KMS-11 (cell line): ENCODE measurements at regions not wholly inside any gene's neighbourhood (a gene's known extent, or its start where the extent isn't known, plus 50 kb on each side); places are given as distances from the start of the nearest gene placed in this dataset.

ENCODE experiments used
- H2AFZ ChIP-seq: fragments of 200-600 bp; sonication (generic); 2 replicates; pipeline ENCODE4 v1.6.1; 2016; ENCODE audit warnings: antibody characterized with exemption, mixed run types, low read depth
- H3K27ac ChIP-seq: fragments of 200-600 bp; sonication (generic); 2 replicates; pipeline ENCODE4 v1.6.1; 2016; ENCODE audit warnings: mild to moderate bottlenecking, mixed run types
- H3K27me3 ChIP-seq: fragments of 200-600 bp; sonication (generic); 2 replicates; pipeline ENCODE4 v1.6.1; 2017; ENCODE audit warnings: mild to moderate bottlenecking, low read depth, mixed run types, moderate library complexity; ENCODE audit not compliant: insufficient read depth
- H3K36me3 ChIP-seq: fragments of 200-600 bp; sonication (generic); 2 replicates; pipeline ENCODE4 v1.6.1; 2017; ENCODE audit warnings: mild to moderate bottlenecking, mixed run types; ENCODE audit not compliant: insufficient read depth
- H3K4me1 ChIP-seq: fragments of 200-600 bp; sonication (generic); 2 replicates; pipeline ENCODE4 v1.6.1; 2016; ENCODE audit warnings: mild to moderate bottlenecking, low read depth, mixed run types; ENCODE audit not compliant: poor library complexity, severe bottlenecking
- H3K4me2 ChIP-seq: fragments of 200-600 bp; sonication (generic); 2 replicates; pipeline ENCODE4 v1.7.0; 2016; ENCODE audit warnings: mild to moderate bottlenecking, mixed run types
- H3K4me3 ChIP-seq: fragments of 200-600 bp; sonication (generic); IDR thresholded peaks from 2 replicates; pipeline ENCODE4 v1.6.1; 2017; ENCODE audit warnings: low read depth, low read length, mixed read lengths; ENCODE audit not compliant: insufficient read depth
- H3K79me2 ChIP-seq: fragments of 200-600 bp; sonication (generic); 2 replicates; pipeline ENCODE4 v1.6.1; 2016; ENCODE audit warnings: low read depth, mixed run types; ENCODE audit not compliant: insufficient read depth
- H3K9ac ChIP-seq: fragments of 200-600 bp; sonication (generic); 2 replicates; pipeline ENCODE4 v1.6.1; 2016; ENCODE audit warnings: mild to moderate bottlenecking, mixed run types
- H4K20me1 ChIP-seq: fragments of 200-600 bp; sonication (generic); 2 replicates; pipeline ENCODE4 v1.6.1; 2016; ENCODE audit warnings: mild to moderate bottlenecking, mixed run types; ENCODE audit not compliant: insufficient read depth
- TF ChIP-seq, protein P1 (sequence below): fragments of 200-600 bp; sonication (generic); conservative IDR thresholded peaks from 2 replicates; pipeline ENCODE4 v1.6.1; 2017; ENCODE audit warnings: low read depth, mild to moderate bottlenecking, antibody characterized with exemption, low read length, moderate library complexity, mixed read lengths

DNA sequence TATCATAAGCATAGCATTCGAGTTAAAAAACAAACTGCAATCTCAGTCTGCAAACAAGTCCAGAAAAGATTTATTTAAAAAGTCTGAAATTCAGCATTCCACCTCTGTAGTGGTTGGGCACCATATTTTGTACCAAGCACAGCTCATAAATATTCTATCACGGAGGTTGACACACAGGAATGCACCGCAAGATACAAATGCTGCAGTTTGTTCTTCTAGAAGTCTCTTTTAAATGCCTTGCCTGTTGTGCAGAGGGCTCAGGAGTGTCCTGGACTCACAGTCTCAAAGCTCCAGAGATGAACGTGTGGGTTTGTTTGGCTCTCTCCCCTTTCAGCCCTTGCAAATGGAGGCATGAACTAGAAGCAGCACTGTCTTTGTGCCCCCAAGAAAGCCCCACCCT, 212.4 kb upstream of the USP24 start:
- Histone ChIP-seq H3K9ac (no peak overlapping the region), H3K4me1 (no peaks in the 10 kb centered on the region), H3K27me3 (no peaks in the 10 kb centered on the region), H2AFZ (no peak overlapping the region), H4K20me1 (no peaks in the 10 kb centered on the region), H3K27ac (no peak overlapping the region), H3K4me2 (no peak overlapping the region), H3K36me3 (no peaks in the 10 kb centered on the region), H3K4me3 (no peak overlapping the region), H3K79me2 (no peaks in the 10 kb centered on the region)
- TF ChIP-seq, protein P1, sequence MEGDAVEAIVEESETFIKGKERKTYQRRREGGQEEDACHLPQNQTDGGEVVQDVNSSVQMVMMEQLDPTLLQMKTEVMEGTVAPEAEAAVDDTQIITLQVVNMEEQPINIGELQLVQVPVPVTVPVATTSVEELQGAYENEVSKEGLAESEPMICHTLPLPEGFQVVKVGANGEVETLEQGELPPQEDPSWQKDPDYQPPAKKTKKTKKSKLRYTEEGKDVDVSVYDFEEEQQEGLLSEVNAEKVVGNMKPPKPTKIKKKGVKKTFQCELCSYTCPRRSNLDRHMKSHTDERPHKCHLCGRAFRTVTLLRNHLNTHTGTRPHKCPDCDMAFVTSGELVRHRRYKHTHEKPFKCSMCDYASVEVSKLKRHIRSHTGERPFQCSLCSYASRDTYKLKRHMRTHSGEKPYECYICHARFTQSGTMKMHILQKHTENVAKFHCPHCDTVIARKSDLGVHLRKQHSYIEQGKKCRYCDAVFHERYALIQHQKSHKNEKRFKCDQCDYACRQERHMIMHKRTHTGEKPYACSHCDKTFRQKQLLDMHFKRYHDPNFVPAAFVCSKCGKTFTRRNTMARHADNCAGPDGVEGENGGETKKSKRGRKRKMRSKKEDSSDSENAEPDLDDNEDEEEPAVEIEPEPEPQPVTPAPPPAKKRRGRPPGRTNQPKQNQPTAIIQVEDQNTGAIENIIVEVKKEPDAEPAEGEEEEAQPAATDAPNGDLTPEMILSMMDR, result no peak

DNA sequence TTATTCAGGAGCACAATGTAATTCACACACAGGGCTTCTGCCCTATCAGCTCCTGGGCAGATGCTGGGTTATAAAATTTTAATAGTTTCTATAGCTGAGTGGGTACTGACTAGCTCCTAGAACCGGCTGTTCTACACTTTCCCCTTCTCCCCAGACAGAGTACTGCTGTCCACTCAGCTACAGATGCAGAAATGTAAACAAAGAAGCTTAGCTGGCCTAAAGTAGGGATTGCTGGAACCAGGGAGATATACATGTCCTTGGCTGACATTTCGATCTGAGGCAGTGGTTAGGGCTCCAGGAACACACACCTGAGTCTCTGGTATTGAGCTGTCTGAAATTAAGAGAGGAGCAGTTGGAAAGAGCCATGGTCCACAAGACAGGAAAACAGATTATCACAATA, 211.5 kb upstream of the USP24 start:
- Histone ChIP-seq H3K9ac (no peak overlapping the region), H3K4me1 (no peaks in the 10 kb centered on the region), H3K4me3 (no peak overlapping the region), H2AFZ (no peak overlapping the region), H3K36me3 (no peaks in the 10 kb centered on the region), H4K20me1 (no peaks in the 10 kb centered on the region), H3K79me2 (no peaks in the 10 kb centered on the region), H3K27ac (no peak overlapping the region), H3K4me2 (no peak overlapping the region), H3K27me3 (no peaks in the 10 kb centered on the region)
- TF ChIP-seq, protein P1, result no peak

DNA sequence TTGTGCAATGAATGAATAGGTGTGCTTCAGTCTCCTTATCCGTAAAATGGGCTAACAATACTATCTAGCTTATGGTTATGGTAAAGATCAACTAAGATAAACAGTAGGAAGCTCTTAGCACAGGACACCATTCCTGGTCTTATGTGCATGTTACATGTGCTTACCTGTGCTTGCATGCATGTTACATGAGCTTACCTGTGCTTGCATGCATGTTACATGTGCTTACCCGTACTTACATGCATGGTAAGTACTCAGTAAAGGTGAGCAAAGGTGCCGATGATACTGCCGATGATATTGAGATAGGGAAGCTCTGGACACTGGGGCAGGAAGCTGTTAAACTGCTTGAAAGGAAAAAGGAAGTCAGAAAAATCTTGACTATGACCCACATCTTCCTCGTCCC, 211.0 kb upstream of the USP24 start:
- no peaks in the 10 kb centered on the region for H4K20me1 ChIP-seq

DNA sequence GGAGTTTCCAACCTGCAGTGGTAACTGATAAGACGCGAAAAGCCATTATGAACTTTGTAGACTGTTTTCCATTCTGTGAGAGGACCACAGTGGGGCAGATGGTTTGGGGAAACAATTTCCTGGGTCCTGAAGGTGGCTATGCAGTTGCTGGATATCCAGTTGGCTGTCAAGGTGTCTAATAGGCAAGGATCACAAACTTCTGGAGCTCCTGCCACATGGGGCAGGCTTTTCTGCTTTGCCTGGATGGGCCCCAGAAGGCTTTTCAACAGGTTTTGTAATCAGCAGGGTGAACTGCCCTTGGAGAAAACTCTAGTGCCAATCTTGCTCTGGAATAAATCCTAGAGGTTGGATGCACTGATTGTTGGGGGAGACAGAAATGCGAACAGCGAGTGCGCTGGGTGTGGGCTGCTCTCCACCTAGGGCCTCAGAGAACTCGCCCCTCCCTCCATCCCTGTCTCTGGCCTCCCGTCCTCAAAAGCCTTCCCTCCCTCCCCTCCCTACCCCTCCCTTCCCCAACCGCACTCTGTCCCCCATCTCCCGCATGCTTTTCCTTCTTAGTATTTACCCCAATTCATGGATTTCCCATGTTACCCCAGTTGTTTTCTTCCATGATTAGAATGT, 210.3 kb upstream of the USP24 start:
- Histone ChIP-seq H3K27ac (no peak overlapping the region), H3K36me3 (no peaks in the 10 kb centered on the region), H3K4me1 (no peaks in the 10 kb centered on the region), H3K9ac (no peak overlapping the region), H3K27me3 (no peaks in the 10 kb centered on the region), H2AFZ (no peak overlapping the region), H3K4me2 (no peak overlapping the region), H3K79me2 (no peaks in the 10 kb centered on the region), H4K20me1 (no peaks in the 10 kb centered on the region), H3K4me3 (no peak overlapping the region)
- TF ChIP-seq, protein P1, result no peak

More for the DNA sequence above, 211.0 kb upstream of the USP24 start:
- Histone ChIP-seq H3K79me2 (no peaks in the 10 kb centered on the region), H3K9ac (no peak overlapping the region), H3K4me1 (no peaks in the 10 kb centered on the region), H3K36me3 (no peaks in the 10 kb centered on the region), H3K27me3 (no peaks in the 10 kb centered on the region), H3K4me2 (no peak overlapping the region), H2AFZ (no peak overlapping the region), H3K27ac (no peak overlapping the region), H3K4me3 (no peak overlapping the region)
- TF ChIP-seq, protein P1, result no peak
